22Rv1 (cell line): ENCODE measurements at regions not wholly inside any gene's neighbourhood (a gene's known extent, or its start where the extent isn't known, plus 50 kb on each side); places are given as distances from the start of the nearest gene placed in this dataset.

Source experiments
- H3K27ac ChIP-seq: fragments of 450-650 bp; 2 replicates; pipeline ENCODE4 v1.5.1; 2017
- ZFX ChIP-seq: fragments of 450-650 bp; IDR thresholded peaks from 2 replicates; pipeline ENCODE4 v1.6.1; 2017; ENCODE audit warnings: antibody characterized with exemption, borderline replicate concordance
- TF ChIP-seq, protein P1 (sequence below): fragments of 450-650 bp; IDR thresholded peaks from 2 replicates; pipeline ENCODE4 v1.5.1; 2017; ENCODE audit warnings: mild to moderate bottlenecking

DNA sequence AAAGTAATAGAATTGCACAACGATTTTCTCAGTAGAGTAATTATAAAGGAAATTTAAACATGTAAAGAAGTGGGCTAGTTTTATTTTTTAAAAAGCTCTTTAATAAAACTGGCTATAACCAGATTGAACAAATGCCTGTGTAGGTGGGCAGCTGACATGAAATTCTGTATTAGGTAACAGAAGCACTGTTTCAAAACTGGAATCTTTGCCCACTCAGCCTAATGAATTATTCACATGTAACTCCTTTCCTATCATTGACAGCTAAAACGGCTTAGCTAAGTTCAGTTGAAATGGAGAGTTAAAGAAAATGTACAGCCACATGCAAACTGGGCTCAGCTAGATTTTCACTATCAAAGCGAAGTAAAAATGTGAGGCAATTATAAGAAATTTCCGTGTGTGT, 1300.1 kb upstream of the ACO1 start:
- TF ChIP-seq ZFX = no peak
- TF ChIP-seq, protein P1, sequence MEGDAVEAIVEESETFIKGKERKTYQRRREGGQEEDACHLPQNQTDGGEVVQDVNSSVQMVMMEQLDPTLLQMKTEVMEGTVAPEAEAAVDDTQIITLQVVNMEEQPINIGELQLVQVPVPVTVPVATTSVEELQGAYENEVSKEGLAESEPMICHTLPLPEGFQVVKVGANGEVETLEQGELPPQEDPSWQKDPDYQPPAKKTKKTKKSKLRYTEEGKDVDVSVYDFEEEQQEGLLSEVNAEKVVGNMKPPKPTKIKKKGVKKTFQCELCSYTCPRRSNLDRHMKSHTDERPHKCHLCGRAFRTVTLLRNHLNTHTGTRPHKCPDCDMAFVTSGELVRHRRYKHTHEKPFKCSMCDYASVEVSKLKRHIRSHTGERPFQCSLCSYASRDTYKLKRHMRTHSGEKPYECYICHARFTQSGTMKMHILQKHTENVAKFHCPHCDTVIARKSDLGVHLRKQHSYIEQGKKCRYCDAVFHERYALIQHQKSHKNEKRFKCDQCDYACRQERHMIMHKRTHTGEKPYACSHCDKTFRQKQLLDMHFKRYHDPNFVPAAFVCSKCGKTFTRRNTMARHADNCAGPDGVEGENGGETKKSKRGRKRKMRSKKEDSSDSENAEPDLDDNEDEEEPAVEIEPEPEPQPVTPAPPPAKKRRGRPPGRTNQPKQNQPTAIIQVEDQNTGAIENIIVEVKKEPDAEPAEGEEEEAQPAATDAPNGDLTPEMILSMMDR = no peak
- H3K27ac ChIP-seq = no peak overlapping the region

DNA sequence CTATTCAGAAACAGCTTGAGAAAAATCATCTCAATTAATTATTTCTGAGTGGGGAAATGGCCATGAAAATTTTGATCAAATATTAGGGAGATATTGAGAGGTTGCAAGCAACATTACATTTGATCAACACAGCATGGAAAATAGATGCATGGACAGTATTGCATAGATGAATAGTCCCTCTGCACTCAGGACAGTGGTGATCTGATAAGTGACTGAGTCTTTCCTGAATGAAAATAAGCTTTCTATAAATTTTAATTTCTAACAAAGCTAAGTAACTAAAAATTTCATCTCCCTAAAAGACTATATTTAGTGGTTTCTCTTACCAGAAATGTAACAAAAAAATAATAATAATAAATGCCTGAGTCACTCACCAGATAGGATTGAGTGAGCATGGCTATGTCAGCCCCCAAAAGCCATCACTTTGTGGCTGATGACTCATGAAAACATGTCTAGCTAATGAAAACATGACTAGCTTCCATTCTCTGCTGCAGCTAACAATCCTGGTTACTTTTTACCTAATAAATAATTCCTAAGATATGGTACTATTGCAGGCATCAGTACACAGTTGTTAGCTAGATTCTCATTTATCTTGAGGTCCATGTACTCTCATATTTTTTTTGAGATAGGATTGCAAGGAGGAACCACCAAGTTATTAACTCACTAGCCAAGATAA, 1294.8 kb upstream of the ACO1 start:
- TF ChIP-seq, protein P1 = no peak
- TF ChIP-seq ZFX = no peak
- H3K27ac ChIP-seq = no peak overlapping the region

DNA sequence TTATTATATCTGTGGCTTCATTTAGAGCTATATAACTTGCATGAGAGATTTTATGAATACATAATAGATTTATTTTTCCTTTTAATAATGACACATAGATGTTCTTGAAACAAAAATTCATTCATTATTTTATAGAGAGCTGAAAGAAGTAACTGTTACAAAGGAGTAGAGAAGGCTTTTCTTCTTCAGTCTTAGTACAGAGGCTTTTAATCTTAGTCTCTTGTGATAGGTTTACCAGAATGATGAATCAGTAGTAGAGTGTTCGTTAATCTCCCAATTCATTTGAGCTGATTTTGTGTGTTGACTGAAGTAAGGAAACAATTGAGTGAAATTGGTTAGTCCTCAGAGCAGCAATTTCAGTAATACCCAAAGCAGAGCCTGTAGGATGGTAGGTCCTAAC, 1284.1 kb upstream of the ACO1 start:
- no peak for TF ChIP-seq ZFX
- TF ChIP-seq, protein P1 = no peak
- H3K27ac ChIP-seq = no peak overlapping the region

DNA sequence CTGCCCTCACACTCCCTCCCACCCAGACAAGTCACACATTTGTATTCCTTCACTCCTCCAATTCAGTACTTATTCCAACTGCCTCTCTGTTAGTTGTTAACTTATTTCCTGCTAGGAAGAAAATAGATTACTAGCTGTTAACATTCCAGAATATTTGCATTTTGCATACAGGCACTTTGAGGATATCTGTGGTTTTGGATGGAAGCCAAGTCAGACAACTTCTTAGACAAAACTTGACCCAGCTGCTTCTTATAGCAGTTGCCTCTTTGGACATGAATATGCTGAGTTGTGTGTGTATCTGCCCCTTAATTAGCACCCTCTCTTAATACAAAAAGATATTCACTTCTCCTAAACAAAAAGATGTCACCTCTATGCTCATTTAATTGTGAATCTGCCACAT, 1280.6 kb upstream of the ACO1 start:
- H3K27ac ChIP-seq = no peak overlapping the region
- no peak for TF ChIP-seq ZFX
- TF ChIP-seq, protein P1 = no peak

DNA sequence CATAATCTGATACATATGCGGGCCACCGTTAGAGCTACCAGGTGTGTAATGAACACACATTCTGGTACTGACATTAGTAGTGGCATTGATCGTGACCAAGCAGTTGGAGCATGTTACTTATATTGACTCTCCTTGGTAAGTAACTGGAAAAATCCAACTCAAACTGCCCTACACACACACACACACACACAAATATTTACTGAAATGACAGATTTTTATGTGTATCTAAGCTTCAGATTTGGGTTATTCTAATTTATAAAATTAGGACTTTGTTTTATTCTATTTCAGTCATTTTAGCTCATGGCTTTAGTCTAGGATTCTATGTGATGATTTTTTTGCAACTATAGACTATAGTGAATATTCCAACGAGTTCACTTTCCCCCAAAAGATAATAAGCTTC, 1280.2 kb upstream of the ACO1 start:
- H3K27ac ChIP-seq = no peak overlapping the region
- no peak for TF ChIP-seq ZFX

DNA sequence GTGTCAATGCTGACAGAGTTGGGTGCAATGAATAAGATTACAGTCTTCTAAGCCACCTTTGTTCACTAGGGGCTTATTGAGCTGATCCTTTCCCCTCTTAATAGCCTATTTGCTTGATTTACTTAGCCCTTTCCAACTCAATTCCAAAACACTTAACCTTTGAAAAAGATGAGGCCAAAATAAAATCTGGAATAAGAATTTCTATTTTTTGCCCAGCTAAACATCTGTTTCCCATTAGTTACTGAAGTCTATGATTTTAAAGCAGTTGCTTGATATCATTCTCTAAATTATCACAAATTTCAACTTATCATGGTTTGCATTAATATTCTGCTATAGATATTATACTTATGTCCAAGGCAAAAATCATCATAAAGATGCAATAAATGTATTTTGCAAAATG, 1272.0 kb upstream of the ACO1 start:
- H3K27ac ChIP-seq = no peak overlapping the region
- TF ChIP-seq ZFX = no peak
- TF ChIP-seq, protein P1 = no peak

DNA sequence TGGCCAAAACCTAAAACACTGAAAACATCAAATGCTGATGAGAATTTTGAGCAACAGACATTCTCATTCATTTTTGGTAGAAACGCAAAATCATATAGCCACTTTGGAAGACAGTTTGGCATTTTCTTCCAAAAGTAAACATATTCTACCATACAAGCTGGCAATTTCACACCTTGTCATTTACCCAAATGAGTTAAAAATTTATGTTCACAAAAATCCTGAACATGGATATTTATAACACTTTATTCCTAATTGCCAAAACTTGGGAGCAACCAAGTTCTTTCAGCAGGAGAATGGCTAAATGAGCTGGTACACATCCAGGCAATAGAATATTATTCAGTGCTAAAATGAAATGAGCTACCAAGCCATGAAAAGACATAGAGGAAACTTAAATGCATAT, 1270.1 kb upstream of the ACO1 start:
- H3K27ac ChIP-seq = no peak overlapping the region
- TF ChIP-seq ZFX = no peak
- TF ChIP-seq, protein P1 = no peak

DNA sequence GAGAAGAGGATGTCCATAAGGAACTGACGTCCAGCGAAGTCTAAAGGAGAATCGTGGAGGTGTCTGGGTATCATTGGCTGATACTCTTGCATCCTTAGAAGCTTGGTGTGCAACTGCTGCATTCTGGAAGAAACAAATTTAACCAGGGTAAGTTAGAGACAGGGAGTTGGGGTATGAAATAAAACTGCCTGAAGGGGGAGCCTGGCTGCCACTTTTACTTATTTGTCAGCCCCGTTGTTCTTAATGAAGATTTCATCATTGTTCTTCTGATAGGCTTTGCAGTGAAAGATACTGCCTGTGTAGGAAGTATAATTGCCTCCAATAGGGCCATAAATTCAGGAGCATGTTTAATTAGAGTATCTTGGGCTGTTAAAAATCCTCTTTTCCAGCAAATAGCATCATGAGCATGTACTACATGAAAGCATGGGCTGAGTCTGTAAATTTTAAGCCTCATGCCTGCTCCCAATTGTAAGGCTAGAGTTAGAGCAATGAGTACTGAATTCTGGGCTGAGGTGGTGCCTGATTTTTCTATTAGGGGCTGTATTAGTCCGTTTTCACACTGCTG, 1264.5 kb upstream of the ACO1 start:
- H3K27ac ChIP-seq = no peak overlapping the region
- TF ChIP-seq ZFX = no peak
- TF ChIP-seq, protein P1 = peak; percentile 78
